Caco-2 (cell line): ENCODE measurements at regions not wholly inside any gene's neighbourhood (a gene's known extent, or its start where the extent isn't known, plus 50 kb on each side); places are given as distances from the start of the nearest gene placed in this dataset.

ENCODE experiments used
- BruUV-seq: library from RNA; stranded (reverse); fragments of 400-500 nt; replicated peaks from 2 replicates; lab custom pipeline; 2021; lab: Mats Ljungman, UMichigan
- CTCF ChIA-PET: fragments of 300-600 bp; sonication (Branson Sonifier 250); formaldehyde crosslinking; loops from one replicate; lab custom pipeline; 2022; ENCODE audit warnings: antibody characterized with exemption; lab: Charles Lee
- POLR2A ChIA-PET: fragments of 300-600 bp; sonication (Branson Sonifier 250); formaldehyde crosslinking; loops from one replicate; lab custom pipeline; 2022; ENCODE audit warnings: antibody characterized with exemption; lab: Charles Lee
- DNase-seq, 2 experiments: peaks; one replicate each; pipeline versions ENCODE4 v3.0.0 to v3.0.0-alpha.2; 2020 to 2022
- H3K27me3 ChIP-seq: replicated peaks from 2 replicates; pipeline ENCODE4 v1.6.0; 2011; ENCODE audit warnings: low read length; ENCODE audit not compliant: control insufficient read depth, insufficient read depth
- H3K36me3 ChIP-seq: 2 replicates; pipeline ENCODE4 v1.5.1; 2011; ENCODE audit warnings: low read length; ENCODE audit not compliant: control insufficient read depth, insufficient read depth
- H3K4me1 ChIP-seq: fragments of 250-450 bp; sonication (Bioruptor Pico); 2 replicates; pipeline ENCODE4 v1.5.1; 2020; ENCODE audit warnings: mild to moderate bottlenecking
- H3K4me3 ChIP-seq: 2 replicates; pipeline ENCODE4 v1.5.1; 2011; ENCODE audit warnings: low read depth, mild to moderate bottlenecking, control low read depth, low read length
- H3K9me3 ChIP-seq: fragments of 250-450 bp; sonication (Bioruptor Pico); 2 replicates; pipeline ENCODE4 v1.5.1; 2020; ENCODE audit warnings: mild to moderate bottlenecking, moderate library complexity
- H3K27ac Mint-ChIP-seq: one replicate; pipeline ENCODE4 v1.8.0; 2022; ENCODE audit warnings: mixed read lengths; ENCODE audit not compliant: unreplicated experiment
- H3K27me3 Mint-ChIP-seq: one replicate; pipeline ENCODE4 v1.8.0; 2022; ENCODE audit warnings: mixed read lengths; ENCODE audit not compliant: insufficient read depth, unreplicated experiment
- H3K36me3 Mint-ChIP-seq: one replicate; pipeline ENCODE4 v1.8.0; 2022; ENCODE audit warnings: mild to moderate bottlenecking, mixed read lengths; ENCODE audit not compliant: insufficient read depth, unreplicated experiment
- H3K4me1 Mint-ChIP-seq: one replicate; pipeline ENCODE4 v1.8.0; 2022; ENCODE audit warnings: low read depth, mixed read lengths; ENCODE audit not compliant: unreplicated experiment
- H3K4me3 Mint-ChIP-seq: one replicate; pipeline ENCODE4 v1.8.0; 2022; ENCODE audit warnings: mild to moderate bottlenecking, moderate library complexity, mixed read lengths; ENCODE audit not compliant: unreplicated experiment
- H3K9me3 Mint-ChIP-seq: one replicate; pipeline ENCODE4 v1.8.0; 2022; ENCODE audit warnings: mixed read lengths; ENCODE audit not compliant: unreplicated experiment
- CTCF ChIP-seq, 2 experiments: fragments of 200-600 bp in 1 of 2; IDR thresholded peaks; 1 replicate in 1 of 2; 2 replicates in 1 of 2; pipeline versions ENCODE4 v1.5.1 to v1.8.0; 2011 to 2022; ENCODE audit warnings: antibody characterized with exemption in 1 of 2, control low read depth in 1 of 2, inconsistent platforms in 1 of 2, low read depth in 1 of 2, low read length in 1 of 2, mild to moderate bottlenecking in 1 of 2, moderate library complexity in 1 of 2; ENCODE audit not compliant: insufficient read depth in 1 of 2, severe bottlenecking in 1 of 2, unreplicated experiment in 1 of 2
- intact Hi-C: fragments of 100-400 bp; cut with micrococcal nuclease; formaldehyde crosslinking; loops from one replicate; pipeline ENCODE4 v1.10.0; 2022; ENCODE audit not compliant: unreplicated experiment

- POLR2A ChIA-PET: no interaction called here
These were observed 78.9 kb downstream of the UNCX start for GRCh38 chr7:1311406-1312135.

GRCh38 chr7:1312136-1313070 is 79.7 kb downstream of the UNCX start:
- ChIA-PET POLR2A (no interaction called here), CTCF (interaction anchor here (0.5 kb wide), 1 partner anchor 404 kb away, joined by 3 read pairs; no protein-coding TSS in a partner anchor)
- no TSS peak for BruUV-seq
- Mint-ChIP-seq H3K27me3 (peaks cover 3% of the 10 kb centered on the region), H3K36me3 (no peaks in the 10 kb centered on the region), H3K9me3 (no peaks in the 10 kb centered on the region), H3K27ac (no peak overlapping the region), H3K4me1 (no peaks in the 10 kb centered on the region), H3K4me3 (no peak overlapping the region)
- no peaks in the 10 kb centered on the region for H3K27me3 ChIP-seq
- no peak for DNase-seq
- H3K4me1 ChIP-seq: no peaks in the 10 kb centered on the region
- no peak overlapping the region for H3K4me3 ChIP-seq
- intact Hi-C loops: no loop called here
- no peak for TF ChIP-seq CTCF (IDR thresholded peaks at IDR 0.05; ENCODE audit: insufficient read depth in 1 of 2, low read depth in 1 of 2, low read length in 1 of 2, severe bottlenecking in 1 of 2, unreplicated experiment in 1 of 2)
- H3K36me3 ChIP-seq: no peaks in the 10 kb centered on the region
- no peaks in the 10 kb centered on the region for H3K9me3 ChIP-seq

More at GRCh38 chr7:1311406-1312135, 78.9 kb downstream of the UNCX start:
- DNase-seq: no peak
- H3K4me3 Mint-ChIP-seq: no peak overlapping the region
- Histone ChIP-seq H3K9me3 (no peaks in the 10 kb centered on the region), H3K36me3 (no peaks in the 10 kb centered on the region), H3K27me3 (no peaks in the 10 kb centered on the region), H3K4me3 (no peak overlapping the region), H3K4me1 (no peaks in the 10 kb centered on the region)
- H3K36me3 Mint-ChIP-seq: no peaks in the 10 kb centered on the region
- H3K4me1 Mint-ChIP-seq: no peaks in the 10 kb centered on the region
- peaks cover 4% of the 10 kb centered on the region for H3K27me3 Mint-ChIP-seq
- no peak for TF ChIP-seq CTCF (IDR thresholded peaks at IDR 0.05; ENCODE audit: insufficient read depth in 1 of 2, low read depth in 1 of 2, low read length in 1 of 2, severe bottlenecking in 1 of 2, unreplicated experiment in 1 of 2)
- no peak overlapping the region for H3K27ac Mint-ChIP-seq
- intact Hi-C loops: no loop called here
- CTCF ChIA-PET: interaction anchor here (0.5 kb wide), 1 partner anchor 403 kb away, joined by 3 read pairs; no protein-coding TSS in a partner anchor
- no peaks in the 10 kb centered on the region for H3K9me3 Mint-ChIP-seq
- BruUV-seq: no TSS peak

- Mint-ChIP-seq H3K36me3 (no peaks in the 10 kb centered on the region), H3K27me3 (peaks cover 3% of the 10 kb centered on the region), H3K4me3 (no peak overlapping the region), H3K4me1 (no peaks in the 10 kb centered on the region), H3K27ac (no peak overlapping the region), H3K9me3 (no peaks in the 10 kb centered on the region)
- H3K4me1 ChIP-seq: no peaks in the 10 kb centered on the region
- DNase-seq: no peak
- no peak overlapping the region for H3K4me3 ChIP-seq
- ChIA-PET CTCF (no interaction called here), POLR2A (no interaction called here)
- TF ChIP-seq CTCF (IDR thresholded peaks at IDR 0.05; ENCODE audit: insufficient read depth in 1 of 2, low read depth in 1 of 2, low read length in 1 of 2, severe bottlenecking in 1 of 2, unreplicated experiment in 1 of 2): no peak
- BruUV-seq: no TSS peak
- intact Hi-C loops: no loop called here
- no peaks in the 10 kb centered on the region for H3K27me3 ChIP-seq
- H3K9me3 ChIP-seq: no peaks in the 10 kb centered on the region
- H3K36me3 ChIP-seq: no peaks in the 10 kb centered on the region
These were observed 80.9 kb downstream of the UNCX start for GRCh38 chr7:1313613-1314012.
